ENCODE measurements at regions not wholly inside any gene's neighbourhood (a gene's known extent, or its start where the extent isn't known, plus 50 kb on each side); places are given as distances from the start of the nearest gene placed in this dataset.

DNA sequence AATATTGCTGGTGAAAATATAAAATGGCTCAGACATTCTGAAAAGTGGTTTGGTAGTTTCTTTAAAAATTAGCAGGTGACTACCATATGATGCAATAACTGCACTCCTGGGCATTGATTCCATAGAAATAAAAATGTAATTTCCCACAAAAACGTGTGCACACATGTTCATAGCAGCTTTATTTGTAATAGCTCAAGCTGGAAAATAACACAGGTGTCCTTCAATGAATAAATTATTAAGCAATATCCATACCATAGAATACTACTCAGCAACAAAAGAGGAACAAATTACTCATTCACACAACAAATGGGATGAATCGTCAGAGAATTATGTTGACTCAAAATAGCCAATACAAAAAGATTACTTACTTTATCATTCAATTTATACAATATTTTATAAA, 893.7 kb upstream of the SLIT2 start:
- no peak for DNase-seq
- Histone ChIP-seq H2BK15ac (ENCODE audit: low read depth, poor library complexity, severe bottlenecking) (no peak overlapping the region), H2AK5ac (ENCODE audit: low read length, severe bottlenecking) (no peak overlapping the region), H4K91ac (ENCODE audit: low read length) (no peak overlapping the region), H3K23ac (ENCODE audit: low read length in 2 of 2) (no peak overlapping the region), H2AFZ (ENCODE audit: low read depth, low read length) (no peak overlapping the region), H2BK120ac (ENCODE audit: low read depth, low read length) (no peak overlapping the region), H3K36me3 (ENCODE audit: control insufficient read depth in 1 of 2, insufficient read depth in 2 of 2, low read depth in 1 of 2, low read length in 2 of 2) (no peaks in the 10 kb centered on the region), H2BK12ac (ENCODE audit: low read length in 2 of 2) (no peak overlapping the region), H3K9ac (ENCODE audit: low read length) (no peak overlapping the region), H3K9me3 (ENCODE audit: control insufficient read depth, low read length) (no peaks in the 10 kb centered on the region), H4K8ac (ENCODE audit: low read length) (no peak overlapping the region), H3K4ac (ENCODE audit: low read depth in 1 of 2, low read length in 2 of 2) (no peak overlapping the region), H3K4me3 (ENCODE audit: insufficient read depth in 1 of 2, low read depth in 1 of 2, low read length in 2 of 2) (no peak overlapping the region), H2BK5ac (ENCODE audit: low read depth, low read length, poor library complexity, severe bottlenecking) (no peak overlapping the region), H3K27ac (ENCODE audit: low read length, poor library complexity, severe bottlenecking) (no peak overlapping the region), H3K14ac (ENCODE audit: low read length in 2 of 2) (no peak overlapping the region), H3K4me2 (ENCODE audit: low read length, poor library complexity, severe bottlenecking) (no peak overlapping the region), H3K18ac (ENCODE audit: low read depth in 1 of 2, low read length in 2 of 2) (no peak overlapping the region), H3K4me1 (ENCODE audit: control insufficient read depth, insufficient read depth, low read depth, low read length) (no peaks in the 10 kb centered on the region), H3K27me3 (ENCODE audit: control insufficient read depth in 1 of 2, insufficient read depth in 1 of 2, low read length in 2 of 2) (no peaks in the 10 kb centered on the region), H3K79me1 (replicated peaks; ENCODE audit: low read length, poor library complexity, severe bottlenecking) (no peaks in the 10 kb centered on the region)
- 18% methylated on average over 1 of the region's 2 CpGs for WGBS

DNA sequence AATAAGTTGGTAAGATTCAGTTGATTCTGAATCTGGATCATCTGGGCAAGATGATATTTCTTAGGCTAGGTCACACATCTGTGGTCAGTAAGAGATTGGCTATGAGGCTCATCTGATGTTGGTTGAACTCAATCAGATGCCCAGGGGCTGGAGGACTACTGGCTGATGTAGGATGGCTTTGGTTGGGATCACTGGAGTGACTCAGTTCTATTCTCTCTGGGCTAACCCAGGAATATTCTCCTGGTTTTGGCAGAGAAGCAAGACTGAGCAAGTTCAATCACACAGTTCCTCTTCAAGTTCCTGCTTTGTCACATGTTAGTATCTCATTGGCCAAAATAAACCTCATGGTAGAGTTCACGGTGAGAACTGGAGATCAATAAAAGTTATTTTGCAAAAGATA, 902.3 kb upstream of the SLIT2 start:
- DNase-seq = no peak
- Histone ChIP-seq H3K9ac (ENCODE audit: low read length) (no peak overlapping the region), H2BK12ac (ENCODE audit: low read length in 2 of 2) (no peak overlapping the region), H3K14ac (ENCODE audit: low read length in 2 of 2) (no peak overlapping the region), H2BK5ac (ENCODE audit: low read depth, low read length, poor library complexity, severe bottlenecking) (no peak overlapping the region), H3K23ac (ENCODE audit: low read length in 2 of 2) (no peak overlapping the region), H3K36me3 (ENCODE audit: control insufficient read depth in 1 of 2, insufficient read depth in 2 of 2, low read depth in 1 of 2, low read length in 2 of 2) (no peaks in the 10 kb centered on the region), H3K4me3 (ENCODE audit: insufficient read depth in 1 of 2, low read depth in 1 of 2, low read length in 2 of 2) (no peak overlapping the region), H3K9me3 (ENCODE audit: control insufficient read depth, low read length) (no peaks in the 10 kb centered on the region), H3K27me3 (ENCODE audit: control insufficient read depth in 1 of 2, insufficient read depth in 1 of 2, low read length in 2 of 2) (no peaks in the 10 kb centered on the region), H2AK5ac (ENCODE audit: low read length, severe bottlenecking) (no peak overlapping the region), H3K18ac (ENCODE audit: low read depth in 1 of 2, low read length in 2 of 2) (no peak overlapping the region), H4K8ac (ENCODE audit: low read length) (no peak overlapping the region), H3K27ac (ENCODE audit: low read length, poor library complexity, severe bottlenecking) (no peak overlapping the region), H4K91ac (ENCODE audit: low read length) (no peak overlapping the region), H2AFZ (ENCODE audit: low read depth, low read length) (no peak overlapping the region), H3K79me1 (replicated peaks; ENCODE audit: low read length, poor library complexity, severe bottlenecking) (no peaks in the 10 kb centered on the region), H2BK120ac (ENCODE audit: low read depth, low read length) (no peak overlapping the region), H3K4ac (ENCODE audit: low read depth in 1 of 2, low read length in 2 of 2) (no peak overlapping the region), H2BK15ac (ENCODE audit: low read depth, poor library complexity, severe bottlenecking) (no peak overlapping the region), H3K4me1 (ENCODE audit: control insufficient read depth, insufficient read depth, low read depth, low read length) (no peaks in the 10 kb centered on the region), H3K4me2 (ENCODE audit: low read length, poor library complexity, severe bottlenecking) (no peak overlapping the region)
- whole genome bisulfite sequencing = no CpG with 5 or more reads among the region's 1 CpG

DNA sequence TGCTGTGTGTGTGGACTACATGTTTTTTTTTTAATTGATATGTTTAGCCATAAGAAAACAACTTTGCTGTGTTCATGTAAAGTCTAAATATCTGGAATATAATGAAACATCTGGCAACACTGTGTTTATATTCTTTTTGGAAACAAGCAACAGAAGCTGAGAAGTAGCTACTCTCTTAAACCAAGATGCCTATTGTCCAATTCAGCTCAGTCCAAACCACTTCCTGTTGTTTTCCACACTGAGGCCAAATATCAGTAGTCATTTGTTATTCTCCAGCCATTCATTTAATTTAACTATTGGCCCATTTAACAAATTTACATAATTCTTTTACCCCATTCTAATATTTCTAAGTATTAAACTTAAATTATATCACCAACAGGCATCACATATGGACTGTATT, 903.0 kb upstream of the SLIT2 start:
- no peaks in the 10 kb centered on the region for H3K79me1 ChIP-seq (replicated peaks; ENCODE audit: low read length, poor library complexity, severe bottlenecking)
- no peak overlapping the region for H3K27ac ChIP-seq (ENCODE audit: low read length, poor library complexity, severe bottlenecking)
- no peak for DNase-seq
- no peaks in the 10 kb centered on the region for H3K9me3 ChIP-seq (ENCODE audit: control insufficient read depth, low read length)
- H2BK12ac ChIP-seq (ENCODE audit: low read length in 2 of 2) = no peak overlapping the region
- no peak overlapping the region for H3K4me2 ChIP-seq (ENCODE audit: low read length, poor library complexity, severe bottlenecking)
- no peaks in the 10 kb centered on the region for H3K27me3 ChIP-seq (ENCODE audit: control insufficient read depth in 1 of 2, insufficient read depth in 1 of 2, low read length in 2 of 2)
- no peak overlapping the region for H2BK5ac ChIP-seq (ENCODE audit: low read depth, low read length, poor library complexity, severe bottlenecking)
- H3K23ac ChIP-seq (ENCODE audit: low read length in 2 of 2) = no peak overlapping the region
- H3K14ac ChIP-seq (ENCODE audit: low read length in 2 of 2) = no peak overlapping the region
- no peak overlapping the region for H4K91ac ChIP-seq (ENCODE audit: low read length)
- H3K4ac ChIP-seq (ENCODE audit: low read depth in 1 of 2, low read length in 2 of 2) = no peak overlapping the region
- H3K4me1 ChIP-seq (ENCODE audit: control insufficient read depth, insufficient read depth, low read depth, low read length) = no peaks in the 10 kb centered on the region
- no peak overlapping the region for H2AFZ ChIP-seq (ENCODE audit: low read depth, low read length)
- H2BK120ac ChIP-seq (ENCODE audit: low read depth, low read length) = no peak overlapping the region
- H4K8ac ChIP-seq (ENCODE audit: low read length) = no peak overlapping the region
- no peak overlapping the region for H2AK5ac ChIP-seq (ENCODE audit: low read length, severe bottlenecking)
- H3K18ac ChIP-seq (ENCODE audit: low read depth in 1 of 2, low read length in 2 of 2) = no peak overlapping the region
- no peak overlapping the region for H2BK15ac ChIP-seq (ENCODE audit: low read depth, poor library complexity, severe bottlenecking)
- H3K36me3 ChIP-seq (ENCODE audit: control insufficient read depth in 1 of 2, insufficient read depth in 2 of 2, low read depth in 1 of 2, low read length in 2 of 2) = no peaks in the 10 kb centered on the region
- H3K4me3 ChIP-seq (ENCODE audit: insufficient read depth in 1 of 2, low read depth in 1 of 2, low read length in 2 of 2) = no peak overlapping the region
- H3K9ac ChIP-seq (ENCODE audit: low read length) = no peak overlapping the region

DNA sequence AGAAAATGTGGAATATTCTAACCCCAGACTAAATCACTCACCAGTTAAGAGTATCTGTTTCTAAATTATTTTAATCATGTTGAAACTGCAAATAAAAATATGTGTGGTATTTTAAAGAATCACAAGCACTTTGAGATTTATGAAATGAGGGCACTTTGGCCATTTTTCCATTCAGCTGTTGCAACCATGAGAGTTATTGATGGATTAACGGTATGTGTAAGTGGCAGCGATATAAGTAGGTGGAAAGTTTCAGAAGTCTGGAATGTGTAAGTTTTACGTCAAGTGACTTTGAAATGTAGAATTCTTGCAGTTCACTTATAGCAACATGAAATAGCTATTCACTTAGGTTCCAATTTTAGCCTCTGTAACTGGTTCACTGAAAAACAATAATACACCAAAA, 905.1 kb upstream of the SLIT2 start:
- no peak overlapping the region for H2AK5ac ChIP-seq (ENCODE audit: low read length, severe bottlenecking)
- no peak overlapping the region for H3K23ac ChIP-seq (ENCODE audit: low read length in 2 of 2)
- H3K4ac ChIP-seq (ENCODE audit: low read depth in 1 of 2, low read length in 2 of 2) = no peak overlapping the region
- H2BK5ac ChIP-seq (ENCODE audit: low read depth, low read length, poor library complexity, severe bottlenecking) = no peak overlapping the region
- H3K4me2 ChIP-seq (ENCODE audit: low read length, poor library complexity, severe bottlenecking) = no peak overlapping the region
- no peak overlapping the region for H3K27ac ChIP-seq (ENCODE audit: low read length, poor library complexity, severe bottlenecking)
- H3K9me3 ChIP-seq (ENCODE audit: control insufficient read depth, low read length) = no peaks in the 10 kb centered on the region
- H3K14ac ChIP-seq (ENCODE audit: low read length in 2 of 2) = no peak overlapping the region
- whole genome bisulfite sequencing = 80% methylated on average over 2 of the region's 3 CpGs
- no peaks in the 10 kb centered on the region for H3K27me3 ChIP-seq (ENCODE audit: control insufficient read depth in 1 of 2, insufficient read depth in 1 of 2, low read length in 2 of 2)
- H2BK120ac ChIP-seq (ENCODE audit: low read depth, low read length) = no peak overlapping the region
- no peaks in the 10 kb centered on the region for H3K4me1 ChIP-seq (ENCODE audit: control insufficient read depth, insufficient read depth, low read depth, low read length)
- H3K36me3 ChIP-seq (ENCODE audit: control insufficient read depth in 1 of 2, insufficient read depth in 2 of 2, low read depth in 1 of 2, low read length in 2 of 2) = no peaks in the 10 kb centered on the region
- H2AFZ ChIP-seq (ENCODE audit: low read depth, low read length) = no peak overlapping the region
- no peak overlapping the region for H3K9ac ChIP-seq (ENCODE audit: low read length)
- no peak overlapping the region for H3K18ac ChIP-seq (ENCODE audit: low read depth in 1 of 2, low read length in 2 of 2)
- no peak overlapping the region for H2BK15ac ChIP-seq (ENCODE audit: low read depth, poor library complexity, severe bottlenecking)
- DNase-seq = no peak
- H3K4me3 ChIP-seq (ENCODE audit: insufficient read depth in 1 of 2, low read depth in 1 of 2, low read length in 2 of 2) = no peak overlapping the region
- H2BK12ac ChIP-seq (ENCODE audit: low read length in 2 of 2) = no peak overlapping the region
- H4K8ac ChIP-seq (ENCODE audit: low read length) = no peak overlapping the region
- H4K91ac ChIP-seq (ENCODE audit: low read length) = no peak overlapping the region
- no peaks in the 10 kb centered on the region for H3K79me1 ChIP-seq (replicated peaks; ENCODE audit: low read length, poor library complexity, severe bottlenecking)

Data from mesenchymal stem cell (in vitro differentiated cells and primary cell).